Osteoblast (primary cell): ENCODE measurements at regions not wholly inside any gene's neighbourhood (a gene's known extent, or its start where the extent isn't known, plus 50 kb on each side); places are given as distances from the start of the nearest gene placed in this dataset.

Source experiments
- DNase-seq: peaks from one replicate; pipeline ENCODE4 v3.0.0; 2011; ENCODE audit warnings: low spot score, mixed read lengths; ENCODE audit not compliant: insufficient read length; ENCODE audit errors: missing footprints
- H2AFZ ChIP-seq: 2 replicates; pipeline ENCODE4 v1.6.0; 2011; ENCODE audit warnings: mild to moderate bottlenecking, low read length
- H3K27ac ChIP-seq: 2 replicates; pipeline ENCODE4 v1.5.1; 2011; ENCODE audit warnings: mild to moderate bottlenecking, low read depth, low read length, moderate library complexity
- H3K27me3 ChIP-seq: 2 replicates; pipeline ENCODE4 v1.6.0; 2012; ENCODE audit warnings: mild to moderate bottlenecking, control low read depth, inconsistent platforms, low read length, moderate library complexity; ENCODE audit not compliant: insufficient read depth
- H3K36me3 ChIP-seq: 2 replicates; pipeline ENCODE4 v1.5.1; 2011; ENCODE audit warnings: mild to moderate bottlenecking, low read length, control low read depth, moderate library complexity; ENCODE audit not compliant: insufficient read depth
- H3K4me1 ChIP-seq: 2 replicates; pipeline ENCODE4 v1.5.1; 2011; ENCODE audit warnings: mild to moderate bottlenecking, low read length, control low read depth, moderate library complexity; ENCODE audit not compliant: insufficient read depth
- H3K4me2 ChIP-seq: 2 replicates; pipeline ENCODE4 v1.6.0; 2011; ENCODE audit warnings: mild to moderate bottlenecking, low read length; ENCODE audit not compliant: insufficient read depth
- H3K4me3 ChIP-seq: fragments of 200-600 bp; sonication (generic); 3 replicates; pipeline ENCODE4 v1.5.1; 2012; ENCODE audit warnings: mild to moderate bottlenecking, low read length, inconsistent platforms; ENCODE audit not compliant: insufficient read depth
- H3K79me2 ChIP-seq: 2 replicates; pipeline ENCODE4 v1.6.0; 2012; ENCODE audit warnings: mild to moderate bottlenecking, low read length, control low read depth, inconsistent platforms; ENCODE audit not compliant: insufficient read depth
- H3K9me3 ChIP-seq: 2 replicates; pipeline ENCODE4 v1.5.1; 2011; ENCODE audit warnings: low read depth, low read length, control low read depth
- H4K20me1 ChIP-seq: 2 replicates; pipeline ENCODE4 v1.6.0; 2012; ENCODE audit warnings: mild to moderate bottlenecking, low read length, control low read depth; ENCODE audit not compliant: insufficient read depth
- CTCF ChIP-seq: IDR thresholded peaks from 2 replicates; pipeline ENCODE4 v1.5.1; 2011; ENCODE audit warnings: mild to moderate bottlenecking, low read depth, low read length, moderate library complexity; ENCODE audit errors: extremely low read depth

- peak overlapping the region; percentile 43 for H3K27ac ChIP-seq
- H3K79me2 ChIP-seq, result no peaks in the 10 kb centered on the region
- no peak overlapping the region for H3K4me2 ChIP-seq
- no peak overlapping the region for H3K4me3 ChIP-seq
- no peaks in the 10 kb centered on the region for H3K27me3 ChIP-seq
- no peaks in the 10 kb centered on the region for H3K36me3 ChIP-seq
- H3K4me1 ChIP-seq, result peaks cover 37% of the 10 kb centered on the region
- no peak for TF ChIP-seq CTCF
- no peaks in the 10 kb centered on the region for H4K20me1 ChIP-seq
- no peak for DNase-seq
- H2AFZ ChIP-seq, result no peak overlapping the region
- H3K9me3 ChIP-seq, result no peaks in the 10 kb centered on the region
Observed at GRCh38 chr18:68429111-68429510, 285.8 kb downstream of the TMX3 start.

GRCh38 chr18:68428661-68429060 lies 286.2 kb downstream of the TMX3 start:
- peak overlapping the region; percentile 31 for H3K27ac ChIP-seq
- no peaks in the 10 kb centered on the region for H3K9me3 ChIP-seq
- no peak for TF ChIP-seq CTCF
- H3K4me1 ChIP-seq, result peaks cover 37% of the 10 kb centered on the region
- H3K36me3 ChIP-seq, result no peaks in the 10 kb centered on the region
- no peaks in the 10 kb centered on the region for H4K20me1 ChIP-seq
- H3K4me2 ChIP-seq, result no peak overlapping the region
- H3K27me3 ChIP-seq, result no peaks in the 10 kb centered on the region
- no peak overlapping the region for H2AFZ ChIP-seq
- no peak for DNase-seq
- H3K4me3 ChIP-seq, result no peak overlapping the region
- H3K79me2 ChIP-seq, result no peaks in the 10 kb centered on the region

- H3K27me3 ChIP-seq, result no peaks in the 10 kb centered on the region
- DNase-seq, result peak; percentile 41
- no peak overlapping the region for H3K4me2 ChIP-seq
- peak overlapping the region; percentile 31 for H3K27ac ChIP-seq
- no peaks in the 10 kb centered on the region for H3K36me3 ChIP-seq
- H3K4me1 ChIP-seq, result peaks cover 37% of the 10 kb centered on the region
- peaks cover 1% of the 10 kb centered on the region for H3K9me3 ChIP-seq
- H2AFZ ChIP-seq, result no peak overlapping the region
- H3K79me2 ChIP-seq, result no peaks in the 10 kb centered on the region
- H3K4me3 ChIP-seq, result no peak overlapping the region
- TF ChIP-seq CTCF, result no peak
- H4K20me1 ChIP-seq, result no peaks in the 10 kb centered on the region
Observed at GRCh38 chr18:68427951-68428401, 286.9 kb downstream of the TMX3 start.

- Histone ChIP-seq H3K79me2 (no peaks in the 10 kb centered on the region), H3K4me3 (no peak overlapping the region), H3K4me1 (peaks cover 35% of the 10 kb centered on the region), H2AFZ (peak overlapping the region; percentile 66), H3K27ac (peak overlapping the region; percentile 36), H3K4me2 (no peak overlapping the region), H3K9me3 (peaks cover 1% of the 10 kb centered on the region), H4K20me1 (no peaks in the 10 kb centered on the region), H3K27me3 (no peaks in the 10 kb centered on the region), H3K36me3 (no peaks in the 10 kb centered on the region)
- peak; percentile 31 for DNase-seq
- no peak for TF ChIP-seq CTCF
Observed at GRCh38 chr18:68426731-68427315, 288.1 kb downstream of the TMX3 start.
